ENCODE measurements at regions not wholly inside any gene's neighbourhood (a gene's known extent, or its start where the extent isn't known, plus 50 kb on each side); places are given as distances from the start of the nearest gene placed in this dataset.
"Not testable (repeated sequence)": the region's sequence is repeated elsewhere in the genome, so short reads cannot be mapped to it uniquely, and the experiment has no call there.

- no peak for DNase-seq (ENCODE audit: low spot score)
Observed at GRCh38 chr10:117750616-117751015, 208.1 kb downstream of the EMX2 start.

- DNase-seq (ENCODE audit: low spot score): no peak
Observed at GRCh38 chr10:117751259-117751658, 208.7 kb downstream of the EMX2 start.

GRCh38 chr10:117752103-117752502 is 209.6 kb downstream of the EMX2 start:
- DNase-seq (ENCODE audit: low spot score): no peak

- DNase-seq (ENCODE audit: low spot score): no peak
Observed at GRCh38 chr10:117754770-117755658, 212.5 kb downstream of the EMX2 start.

- DNase-seq (ENCODE audit: low spot score): no peak
Observed at GRCh38 chr10:117755659-117756014, 213.1 kb downstream of the EMX2 start.

- DNase-seq (ENCODE audit: low spot score): no peak
Observed at GRCh38 chr10:117757086-117757720, 214.7 kb downstream of the EMX2 start.

GRCh38 chr10:117759266-117759665 is 216.7 kb downstream of the EMX2 start:
- no peak for DNase-seq (ENCODE audit: low spot score)

GRCh38 chr10:117761695-117762094 is 219.1 kb downstream of the EMX2 start:
- no peak for DNase-seq (ENCODE audit: low spot score)

GRCh38 chr10:117762126-117762818 is 219.7 kb downstream of the EMX2 start:
- DNase-seq (ENCODE audit: low spot score): no peak

- no peak for DNase-seq (ENCODE audit: low spot score)
Observed at GRCh38 chr10:117762819-117763172, 220.2 kb downstream of the EMX2 start.

- no peak for DNase-seq (ENCODE audit: low spot score)
Observed at GRCh38 chr10:117763528-117763927, 221.0 kb downstream of the EMX2 start.

- no peak for DNase-seq (ENCODE audit: low spot score)
Observed at GRCh38 chr10:117768333-117769042, 225.9 kb downstream of the EMX2 start.

GRCh38 chr10:117775526-117775925 is 233.0 kb downstream of the EMX2 start:
- no peak for DNase-seq (ENCODE audit: low spot score)

- not testable (repeated sequence) for DNase-seq (ENCODE audit: low spot score)
Observed at GRCh38 chr10:117777222-117777621, 234.7 kb downstream of the EMX2 start.

GRCh38 chr10:117778241-117778640 is 235.7 kb downstream of the EMX2 start:
- DNase-seq (ENCODE audit: low spot score): no peak

GRCh38 chr10:117780411-117780810 is 237.9 kb downstream of the EMX2 start:
- DNase-seq (ENCODE audit: low spot score): no peak

GRCh38 chr10:117781216-117781831 is 238.8 kb downstream of the EMX2 start:
- no peak for DNase-seq (ENCODE audit: low spot score)

- DNase-seq (ENCODE audit: low spot score): no peak
Observed at GRCh38 chr10:117782276-117782675, 239.7 kb downstream of the EMX2 start.

- no peak for DNase-seq (ENCODE audit: low spot score)
Observed at GRCh38 chr10:117783698-117784395, 241.3 kb downstream of the EMX2 start.

GRCh38 chr10:117784776-117785175 is 242.2 kb downstream of the EMX2 start:
- DNase-seq (ENCODE audit: low spot score): no peak

- no peak for DNase-seq (ENCODE audit: low spot score)
Observed at GRCh38 chr10:117788911-117789310, 246.4 kb downstream of the EMX2 start.

Data from COLO829 (cell line).